Caki2 (cell line): ENCODE measurements at regions not wholly inside any gene's neighbourhood (a gene's known extent, or its start where the extent isn't known, plus 50 kb on each side); places are given as distances from the start of the nearest gene placed in this dataset.
A peak's percentile ranks its signal among the peaks of the same experiment; 100 is the strongest.

Source experiments
- DNase-seq: peaks from one replicate; pipeline ENCODE4 v3.0.0-alpha.2; 2015; ENCODE audit warnings: low read depth
- in situ Hi-C: cut with HindIII; loops from 2 replicates; pipeline ENCODE4 v1.10.0; 2016; ENCODE audit warnings: low sequenced_read_pairs, low pct_unique_long_range_greater_than_20kb, mixed read lengths

GRCh38 chr21:39040494-39041110 lies 142.6 kb downstream of the PSMG1 start:
- DNase-seq = no peak
- in situ Hi-C loops = no loop called here

- in situ Hi-C loops = no loop called here
- DNase-seq = no peak
These were observed 145.3 kb downstream of the PSMG1 start for GRCh38 chr21:39037807-39038405.

GRCh38 chr21:39036581-39036980 lies 146.7 kb downstream of the PSMG1 start:
- no peak for DNase-seq
- in situ Hi-C loops = no loop called here

- in situ Hi-C loops = no loop called here
- DNase-seq = no peak
These were observed 148.4 kb downstream of the PSMG1 start for GRCh38 chr21:39034590-39035536.

GRCh38 chr21:39033878-39034589 lies 149.2 kb downstream of the PSMG1 start:
- in situ Hi-C loops = no loop called here
- DNase-seq = peak; percentile 33

GRCh38 chr21:39029900-39030884 lies 153.1 kb downstream of the PSMG1 start:
- no peak for DNase-seq
- in situ Hi-C loops = no loop called here

- in situ Hi-C loops = no loop called here
- DNase-seq = no peak
These were observed 154.0 kb downstream of the PSMG1 start for GRCh38 chr21:39029086-39029755.

- no peak for DNase-seq
- in situ Hi-C loops = no loop called here
These were observed 158.1 kb downstream of the PSMG1 start for GRCh38 chr21:39025198-39025597.

GRCh38 chr21:39024538-39024937 lies 158.7 kb downstream of the PSMG1 start:
- in situ Hi-C loops = no loop called here

GRCh38 chr21:39022863-39023693 lies 160.2 kb downstream of the PSMG1 start:
- no peak for DNase-seq
- in situ Hi-C loops = no loop called here

More at GRCh38 chr21:39024538-39024937, 158.7 kb downstream of the PSMG1 start:
- DNase-seq = no peak

GRCh38 chr21:39022466-39022862 lies 160.8 kb downstream of the PSMG1 start:
- DNase-seq = no peak
- in situ Hi-C loops = no loop called here

- in situ Hi-C loops = no loop called here
- no peak for DNase-seq
These were observed 161.2 kb downstream of the PSMG1 start for GRCh38 chr21:39022035-39022434.

- no peak for DNase-seq
- in situ Hi-C loops = no loop called here
These were observed 161.8 kb downstream of the PSMG1 start for GRCh38 chr21:39021478-39021832.

- no peak for DNase-seq
- in situ Hi-C loops = no loop called here
These were observed 162.3 kb downstream of the PSMG1 start for GRCh38 chr21:39020751-39021477.

- in situ Hi-C loops = no loop called here
- no peak for DNase-seq
These were observed 164.5 kb downstream of the PSMG1 start for GRCh38 chr21:39018730-39019129.
